HCT116 (cell line): ENCODE measurements at regions not wholly inside any gene's neighbourhood (a gene's known extent, or its start where the extent isn't known, plus 50 kb on each side); places are given as distances from the start of the nearest gene placed in this dataset.

ENCODE experiments used
- ATAC-seq: fragments of 200-7000 bp; cut with Tn5 transposase; 2 replicates; pipeline ENCODE4 v1.9.1; 2020; ENCODE audit warnings: mild to moderate bottlenecking, moderate library complexity
- BruUV-seq: library from RNA; stranded (reverse); fragments of 400-500 nt; replicated peaks from 2 replicates; lab custom pipeline; 2021; lab: Mats Ljungman, UMichigan
- CTCF ChIA-PET: fragments of 300-600 bp; sonication (Branson Sonifier 250); formaldehyde crosslinking; loops from one replicate; lab custom pipeline; 2021; ENCODE audit warnings: antibody characterized with exemption; lab: Charles Lee
- POLR2A ChIA-PET: fragments of 300-600, 350-600 bp; sonication (Branson Sonifier 250); formaldehyde crosslinking; loops from one replicate; lab custom pipeline; 2021; ENCODE audit warnings: antibody characterized with exemption; lab: Charles Lee
- RAD21 ChIA-PET, 2 experiments: fragments of 300-600 bp; sonication (Branson Sonifier 250); formaldehyde crosslinking; loops; one replicate each; lab custom pipeline; 2023; ENCODE audit warnings: low total read pairs in 2 of 2; ENCODE audit not compliant: uncharacterized antibody in 2 of 2, unreplicated experiment in 2 of 2, low non-redundant PET in 1 of 2; lab: Charles Lee
- DNase-seq: peaks from one replicate; pipeline ENCODE4 v3.0.0-alpha.2; 2010; ENCODE audit warnings: low read depth, low spot score
- H2AFZ ChIP-seq: fragments of 200-600 bp; shearing (Covaris generic), sonication (generic); 2 replicates; pipeline ENCODE4 v1.6.1; 2017; ENCODE audit warnings: low read depth, mixed run types, mixed read lengths, antibody characterized with exemption, low read length; ENCODE audit not compliant: poor library complexity, severe bottlenecking
- H3K27ac ChIP-seq: 2 replicates; pipeline ENCODE4 v1.5.1; 2012; ENCODE audit warnings: low read depth, low read length
- H3K27me3 ChIP-seq: fragments of 200-600 bp; sonication (generic); 2 replicates; pipeline ENCODE4 v1.6.1; 2016; ENCODE audit warnings: mixed run types, low read length, mixed read lengths; ENCODE audit not compliant: insufficient read depth
- H3K36me3 ChIP-seq, 2 experiments: fragments of 200-500 bp in 1 of 2; fragments of 200-600 bp in 1 of 2; sonication (Bioruptor generic) in 1 of 2; sonication (generic) in 1 of 2; 2 replicates each; pipeline versions ENCODE4 v1.5.1 to v1.6.1; 2014 to 2016; ENCODE audit warnings: low read length in 2 of 2, inconsistent platforms in 1 of 2, mixed read lengths in 1 of 2, mixed run types in 1 of 2; ENCODE audit not compliant: insufficient read depth in 2 of 2, control insufficient read depth in 1 of 2
- H3K4me1 ChIP-seq, 2 experiments: fragments of 200-600 bp in 1 of 2; sonication (generic) in 1 of 2; 2 replicates each; pipeline versions ENCODE4 v1.5.1 to v1.6.1; 2012 to 2017; ENCODE audit warnings: low read length in 2 of 2, inconsistent platforms in 1 of 2, mild to moderate bottlenecking in 1 of 2, mixed read lengths in 1 of 2, mixed run types in 1 of 2, moderate library complexity in 1 of 2; ENCODE audit not compliant: insufficient read depth in 2 of 2, control insufficient read depth in 1 of 2
- H3K4me2 ChIP-seq: fragments of 200-600 bp; sonication (generic); 2 replicates; pipeline ENCODE4 v1.6.1; 2017; ENCODE audit warnings: mixed run types, low read length, mixed read lengths
- H3K4me3 ChIP-seq, 2 experiments: fragments of 200-600 bp in 1 of 2; sonication (generic) in 1 of 2; replicated peaks in 1 of 2; 2 replicates each; pipeline ENCODE4 v1.5.1; 2011 to 2016; ENCODE audit warnings: low read length in 2 of 2, control low read depth in 1 of 2, low read depth in 1 of 2, mild to moderate bottlenecking in 1 of 2, mixed read lengths in 1 of 2, mixed run types in 1 of 2
- H3K79me2 ChIP-seq: fragments of 200-600 bp; sonication (generic); 2 replicates; pipeline ENCODE4 v1.6.1; 2017; ENCODE audit warnings: mild to moderate bottlenecking, mixed run types, low read length, moderate library complexity, mixed read lengths; ENCODE audit not compliant: insufficient read depth
- H3K9ac ChIP-seq: fragments of 200-600 bp; sonication (generic); 2 replicates; pipeline ENCODE4 v1.6.1; 2016; ENCODE audit warnings: low read length, mixed read lengths
- H3K9me2 ChIP-seq: fragments of 200-600 bp; sonication (generic), shearing (Covaris generic); 2 replicates; pipeline ENCODE4 v1.6.1; 2017; ENCODE audit warnings: mixed run types, mild to moderate bottlenecking, moderate library complexity; ENCODE audit not compliant: insufficient read depth
- H3K9me3 ChIP-seq, 2 experiments: fragments of 200-500 bp in 1 of 2; fragments of 200-600 bp in 1 of 2; sonication (Bioruptor generic) in 1 of 2; sonication (generic) in 1 of 2; 2 replicates each; pipeline ENCODE4 v1.6.1; 2014 to 2017; ENCODE audit warnings: low read length in 2 of 2, mixed read lengths in 2 of 2, inconsistent platforms in 1 of 2, low read depth in 1 of 2, mild to moderate bottlenecking in 1 of 2, mixed run types in 1 of 2, moderate library complexity in 1 of 2; ENCODE audit not compliant: control insufficient read depth in 1 of 2, insufficient read depth in 1 of 2
- H4K20me1 ChIP-seq: fragments of 200-600 bp; sonication (generic), shearing (Covaris generic); 2 replicates; pipeline ENCODE4 v1.6.1; 2017; ENCODE audit warnings: mixed run types, mild to moderate bottlenecking, moderate library complexity; ENCODE audit not compliant: insufficient read depth
- CBX3 ChIP-seq: IDR thresholded peaks from 2 replicates; pipeline ENCODE4 v1.6.1; 2012; ENCODE audit warnings: low read depth
- CEBPB ChIP-seq: IDR thresholded peaks from 2 replicates; pipeline ENCODE4 v1.6.1; 2012; ENCODE audit warnings: low read depth
- EZH2phosphoT487 ChIP-seq: fragments of 200-600 bp; IDR thresholded peaks from 2 replicates; pipeline ENCODE4 v1.6.1; 2018; ENCODE audit warnings: antibody characterized with exemption, borderline replicate concordance
- FOSL1 ChIP-seq: IDR thresholded peaks from 2 replicates; pipeline ENCODE4 v1.6.1; 2012; ENCODE audit warnings: low read depth
- POLR2A ChIP-seq: IDR thresholded peaks from 2 replicates; pipeline ENCODE4 v1.7.0; 2011; ENCODE audit warnings: borderline replicate concordance; ENCODE audit not compliant: insufficient read depth, insufficient read length; ENCODE audit errors: extremely low read depth
- POLR2AphosphoS5 ChIP-seq: IDR thresholded peaks from 2 replicates; pipeline ENCODE4 v1.6.1; 2011; ENCODE audit warnings: mild to moderate bottlenecking, low read depth, low read length, moderate library complexity
- RAD21 ChIP-seq: IDR thresholded peaks from 2 replicates; pipeline ENCODE4 v1.6.1; 2012; ENCODE audit warnings: low read depth, mild to moderate bottlenecking
- SRF ChIP-seq: IDR thresholded peaks from 2 replicates; pipeline ENCODE4 v1.6.1; 2012; ENCODE audit warnings: low read depth
- TCF7L2 ChIP-seq: IDR thresholded peaks from 2 replicates; pipeline ENCODE4 v1.7.0; 2011; ENCODE audit warnings: borderline replicate concordance, inconsistent platforms; ENCODE audit not compliant: insufficient read depth, insufficient read length; ENCODE audit errors: extremely low read depth
- YY1 ChIP-seq: IDR thresholded peaks from 2 replicates; pipeline ENCODE4 v1.6.1; 2011; ENCODE audit warnings: low read length, low read depth, moderate library complexity, mild to moderate bottlenecking; ENCODE audit not compliant: insufficient replicate concordance; ENCODE audit errors: extremely low read depth
- ZNF274 ChIP-seq: fragments of 200-500 bp; sonication (Bioruptor generic); IDR thresholded peaks from 2 replicates; pipeline ENCODE4 v1.6.1; 2014; ENCODE audit warnings: mild to moderate bottlenecking, low read depth, low read length, inconsistent platforms
- intact Hi-C: fragments of 100-400 bp; cut with micrococcal nuclease; formaldehyde crosslinking; loops from 2 replicates; pipeline ENCODE4 v1.10.0; 2022
- TF ChIP-seq, protein P1 (sequence below), 3 experiments: fragments of 200-600 bp in 1 of 3; sonication (generic) in 1 of 3; IDR thresholded peaks in 2 of 3; conservative IDR thresholded peaks in 1 of 3; 2 replicates each; pipeline ENCODE4 v1.5.1; 2012 to 2017; ENCODE audit warnings: low read depth in 2 of 3, low read length in 2 of 3, antibody characterized with exemption in 1 of 3, borderline replicate concordance in 1 of 3, control low read depth in 1 of 3, mild to moderate bottlenecking in 1 of 3, mixed read lengths in 1 of 3, mixed run types in 1 of 3, moderate library complexity in 1 of 3; ENCODE audit not compliant: insufficient read depth in 1 of 3
- TF ChIP-seq, protein P2 (sequence below): IDR thresholded peaks from 2 replicates; pipeline ENCODE4 v1.6.1; 2012; ENCODE audit warnings: low read depth
- TF ChIP-seq, protein P3 (sequence below): IDR thresholded peaks from 2 replicates; pipeline ENCODE4 v1.6.1; 2012

DNA sequence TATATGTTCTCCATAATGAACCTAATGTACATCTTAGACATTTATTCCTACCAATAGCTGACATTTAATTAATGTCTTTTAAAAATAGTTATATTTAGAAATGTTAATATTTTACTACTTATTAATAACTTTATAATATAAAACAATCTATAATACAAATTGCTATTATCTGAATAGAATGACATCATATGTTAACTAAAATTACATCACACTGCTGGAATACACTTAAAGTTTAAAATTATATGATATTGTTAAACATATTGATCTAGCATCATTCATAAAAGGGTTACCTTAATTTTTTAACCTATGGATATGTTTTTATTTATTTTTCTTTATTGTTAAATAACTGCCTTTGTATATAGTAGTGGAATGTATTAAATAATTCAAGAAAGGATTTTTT, 660.2 kb upstream of the ADGRB3 start (continued):
- TF ChIP-seq, protein P1, sequence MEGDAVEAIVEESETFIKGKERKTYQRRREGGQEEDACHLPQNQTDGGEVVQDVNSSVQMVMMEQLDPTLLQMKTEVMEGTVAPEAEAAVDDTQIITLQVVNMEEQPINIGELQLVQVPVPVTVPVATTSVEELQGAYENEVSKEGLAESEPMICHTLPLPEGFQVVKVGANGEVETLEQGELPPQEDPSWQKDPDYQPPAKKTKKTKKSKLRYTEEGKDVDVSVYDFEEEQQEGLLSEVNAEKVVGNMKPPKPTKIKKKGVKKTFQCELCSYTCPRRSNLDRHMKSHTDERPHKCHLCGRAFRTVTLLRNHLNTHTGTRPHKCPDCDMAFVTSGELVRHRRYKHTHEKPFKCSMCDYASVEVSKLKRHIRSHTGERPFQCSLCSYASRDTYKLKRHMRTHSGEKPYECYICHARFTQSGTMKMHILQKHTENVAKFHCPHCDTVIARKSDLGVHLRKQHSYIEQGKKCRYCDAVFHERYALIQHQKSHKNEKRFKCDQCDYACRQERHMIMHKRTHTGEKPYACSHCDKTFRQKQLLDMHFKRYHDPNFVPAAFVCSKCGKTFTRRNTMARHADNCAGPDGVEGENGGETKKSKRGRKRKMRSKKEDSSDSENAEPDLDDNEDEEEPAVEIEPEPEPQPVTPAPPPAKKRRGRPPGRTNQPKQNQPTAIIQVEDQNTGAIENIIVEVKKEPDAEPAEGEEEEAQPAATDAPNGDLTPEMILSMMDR (IDR thresholded peaks at IDR 0.05 in 2 of 3, conservative IDR thresholded peaks at IDR 0.05 in 1 of 3; ENCODE audit: borderline replicate concordance in 1 of 3, insufficient read depth in 1 of 3, low read depth in 2 of 3, low read length in 2 of 3): no peak
- no peak for TF ChIP-seq FOSL1
- no peak for TF ChIP-seq POLR2AphosphoS5

DNA sequence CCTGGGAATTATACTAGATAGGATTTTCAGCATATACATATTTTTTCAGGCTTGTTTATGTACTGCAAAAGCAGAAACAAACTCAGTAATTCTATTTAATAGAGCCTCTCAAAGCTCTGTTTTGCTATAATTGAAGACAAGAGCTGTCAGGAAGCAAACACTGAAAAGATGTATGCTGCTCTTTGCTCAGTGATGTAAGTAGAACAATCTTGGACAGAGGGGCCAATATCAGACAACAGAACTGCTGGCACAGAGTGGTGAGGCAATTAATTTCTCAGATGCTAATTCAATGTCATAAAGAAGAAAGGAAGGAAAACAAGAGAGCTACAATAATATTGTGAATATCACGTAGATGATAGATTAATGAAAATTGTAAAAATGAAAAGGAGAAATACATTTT, 663.3 kb upstream of the ADGRB3 start:
- Histone ChIP-seq H3K9me2 (no peaks in the 10 kb centered on the region), H3K4me3 (no peak overlapping the region), H3K36me3 (no peaks in the 10 kb centered on the region), H3K27ac (no peak overlapping the region), H3K4me2 (no peak overlapping the region), H4K20me1 (no peaks in the 10 kb centered on the region), H3K79me2 (no peaks in the 10 kb centered on the region), H3K9me3 (peaks cover 15 to 26% of the 10 kb centered on the region in 2 experiments; a peak in 3 of 4 replicates), H3K9ac (no peak overlapping the region), H3K27me3 (no peaks in the 10 kb centered on the region), H2AFZ (no peak overlapping the region), H3K4me1 (no peaks in the 10 kb centered on the region)
- no peak for TF ChIP-seq ZNF274
- no peak for TF ChIP-seq CBX3
- TF ChIP-seq, protein P2, sequence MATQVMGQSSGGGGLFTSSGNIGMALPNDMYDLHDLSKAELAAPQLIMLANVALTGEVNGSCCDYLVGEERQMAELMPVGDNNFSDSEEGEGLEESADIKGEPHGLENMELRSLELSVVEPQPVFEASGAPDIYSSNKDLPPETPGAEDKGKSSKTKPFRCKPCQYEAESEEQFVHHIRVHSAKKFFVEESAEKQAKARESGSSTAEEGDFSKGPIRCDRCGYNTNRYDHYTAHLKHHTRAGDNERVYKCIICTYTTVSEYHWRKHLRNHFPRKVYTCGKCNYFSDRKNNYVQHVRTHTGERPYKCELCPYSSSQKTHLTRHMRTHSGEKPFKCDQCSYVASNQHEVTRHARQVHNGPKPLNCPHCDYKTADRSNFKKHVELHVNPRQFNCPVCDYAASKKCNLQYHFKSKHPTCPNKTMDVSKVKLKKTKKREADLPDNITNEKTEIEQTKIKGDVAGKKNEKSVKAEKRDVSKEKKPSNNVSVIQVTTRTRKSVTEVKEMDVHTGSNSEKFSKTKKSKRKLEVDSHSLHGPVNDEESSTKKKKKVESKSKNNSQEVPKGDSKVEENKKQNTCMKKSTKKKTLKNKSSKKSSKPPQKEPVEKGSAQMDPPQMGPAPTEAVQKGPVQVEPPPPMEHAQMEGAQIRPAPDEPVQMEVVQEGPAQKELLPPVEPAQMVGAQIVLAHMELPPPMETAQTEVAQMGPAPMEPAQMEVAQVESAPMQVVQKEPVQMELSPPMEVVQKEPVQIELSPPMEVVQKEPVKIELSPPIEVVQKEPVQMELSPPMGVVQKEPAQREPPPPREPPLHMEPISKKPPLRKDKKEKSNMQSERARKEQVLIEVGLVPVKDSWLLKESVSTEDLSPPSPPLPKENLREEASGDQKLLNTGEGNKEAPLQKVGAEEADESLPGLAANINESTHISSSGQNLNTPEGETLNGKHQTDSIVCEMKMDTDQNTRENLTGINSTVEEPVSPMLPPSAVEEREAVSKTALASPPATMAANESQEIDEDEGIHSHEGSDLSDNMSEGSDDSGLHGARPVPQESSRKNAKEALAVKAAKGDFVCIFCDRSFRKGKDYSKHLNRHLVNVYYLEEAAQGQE: no peak
- no peak for TF ChIP-seq POLR2A
- TF ChIP-seq TCF7L2: no peak
- no peak for TF ChIP-seq FOSL1
- no peak for TF ChIP-seq RAD21
- no peak for TF ChIP-seq SRF
- TF ChIP-seq EZH2phosphoT487: no peak
- no peak for TF ChIP-seq CEBPB
- TF ChIP-seq POLR2AphosphoS5: no peak
- TF ChIP-seq, protein P1 (IDR thresholded peaks at IDR 0.05 in 2 of 3, conservative IDR thresholded peaks at IDR 0.05 in 1 of 3; ENCODE audit: borderline replicate concordance in 1 of 3, insufficient read depth in 1 of 3, low read depth in 2 of 3, low read length in 2 of 3): no peak
- TF ChIP-seq, protein P3, sequence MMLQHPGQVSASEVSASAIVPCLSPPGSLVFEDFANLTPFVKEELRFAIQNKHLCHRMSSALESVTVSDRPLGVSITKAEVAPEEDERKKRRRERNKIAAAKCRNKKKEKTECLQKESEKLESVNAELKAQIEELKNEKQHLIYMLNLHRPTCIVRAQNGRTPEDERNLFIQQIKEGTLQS: no peak
- TF ChIP-seq YY1: no peak
- ATAC-seq (no peak), DNase-seq (no peak)
- BruUV-seq: no TSS peak
- intact Hi-C loops: no loop called here
- ChIA-PET POLR2A (no interaction called here), CTCF (no interaction called here), RAD21 (no interaction called here)
